ENCODE measurements at regions not wholly inside any gene's neighbourhood (a gene's known extent, or its start where the extent isn't known, plus 50 kb on each side); places are given as distances from the start of the nearest gene placed in this dataset.

GRCh38 chr17:83175822-83176622 lies 96.6 kb downstream of the METRNL start:
- TF ChIP-seq, protein P1, sequence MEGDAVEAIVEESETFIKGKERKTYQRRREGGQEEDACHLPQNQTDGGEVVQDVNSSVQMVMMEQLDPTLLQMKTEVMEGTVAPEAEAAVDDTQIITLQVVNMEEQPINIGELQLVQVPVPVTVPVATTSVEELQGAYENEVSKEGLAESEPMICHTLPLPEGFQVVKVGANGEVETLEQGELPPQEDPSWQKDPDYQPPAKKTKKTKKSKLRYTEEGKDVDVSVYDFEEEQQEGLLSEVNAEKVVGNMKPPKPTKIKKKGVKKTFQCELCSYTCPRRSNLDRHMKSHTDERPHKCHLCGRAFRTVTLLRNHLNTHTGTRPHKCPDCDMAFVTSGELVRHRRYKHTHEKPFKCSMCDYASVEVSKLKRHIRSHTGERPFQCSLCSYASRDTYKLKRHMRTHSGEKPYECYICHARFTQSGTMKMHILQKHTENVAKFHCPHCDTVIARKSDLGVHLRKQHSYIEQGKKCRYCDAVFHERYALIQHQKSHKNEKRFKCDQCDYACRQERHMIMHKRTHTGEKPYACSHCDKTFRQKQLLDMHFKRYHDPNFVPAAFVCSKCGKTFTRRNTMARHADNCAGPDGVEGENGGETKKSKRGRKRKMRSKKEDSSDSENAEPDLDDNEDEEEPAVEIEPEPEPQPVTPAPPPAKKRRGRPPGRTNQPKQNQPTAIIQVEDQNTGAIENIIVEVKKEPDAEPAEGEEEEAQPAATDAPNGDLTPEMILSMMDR (IDR thresholded peaks at IDR 0.05), result no peak
- TF ChIP-seq POLR2AphosphoS5 (IDR thresholded peaks at IDR 0.05), result no peak
